GM12864 (cell line): ENCODE measurements at regions not wholly inside any gene's neighbourhood (a gene's known extent, or its start where the extent isn't known, plus 50 kb on each side); places are given as distances from the start of the nearest gene placed in this dataset.

Experiments
- DNase-seq: peaks from one replicate; pipeline ENCODE4 v3.0.0-alpha.2; 2011; ENCODE audit warnings: low read depth
- H3K4me3 ChIP-seq: 2 replicates; pipeline ENCODE4 v1.5.1; 2011; ENCODE audit warnings: mild to moderate bottlenecking, low read depth, low read length, control low read depth
- CTCF ChIP-seq: IDR thresholded peaks from 2 replicates; pipeline ENCODE4 v1.5.1; 2011; ENCODE audit warnings: low read depth, mild to moderate bottlenecking, moderate library complexity, low read length, control low read depth, inconsistent platforms; ENCODE audit errors: missing control alignments

- DNase-seq = no peak
- TF ChIP-seq CTCF = no peak
- peak overlapping the region; percentile 33; the same call in 1 of the 2 replicates for H3K4me3 ChIP-seq
Measured at GRCh38 chr15:99507016-99507503, 58.7 kb upstream of the MEF2A start.

- peak; percentile 75 for DNase-seq
- H3K4me3 ChIP-seq = peak overlapping the region; percentile 33
- TF ChIP-seq CTCF = no peak
Measured at GRCh38 chr15:99507504-99508310, 58.1 kb upstream of the MEF2A start.

GRCh38 chr15:99508311-99508645 lies 57.5 kb upstream of the MEF2A start:
- no peak for DNase-seq
- TF ChIP-seq CTCF = no peak
- H3K4me3 ChIP-seq = peak overlapping the region; percentile 33

GRCh38 chr15:99508852-99509251 lies 56.9 kb upstream of the MEF2A start:
- TF ChIP-seq CTCF = no peak
- peak overlapping the region; percentile 37 for H3K4me3 ChIP-seq
- peak; percentile 66 for DNase-seq

- peak overlapping the region; percentile 37 for H3K4me3 ChIP-seq
- TF ChIP-seq CTCF = no peak
- DNase-seq = no peak
Measured at GRCh38 chr15:99509686-99510461, 55.9 kb upstream of the MEF2A start.

GRCh38 chr15:99511531-99511865 lies 54.3 kb upstream of the MEF2A start:
- peak overlapping the region; percentile 54 for H3K4me3 ChIP-seq
- no peak for TF ChIP-seq CTCF
- DNase-seq = no peak
